ENCODE measurements at regions not wholly inside any gene's neighbourhood (a gene's known extent, or its start where the extent isn't known, plus 50 kb on each side); places are given as distances from the start of the nearest gene placed in this dataset.
"Not testable (repeated sequence)": the region's sequence is repeated elsewhere in the genome, so short reads cannot be mapped to it uniquely, and the experiment has no call there.

GRCh38 chr14:101282418-101282817 is 278.9 kb upstream of the DIO3 start:
- no peak for DNase-seq (ENCODE audit: low read depth in 2 of 2)

DNA sequence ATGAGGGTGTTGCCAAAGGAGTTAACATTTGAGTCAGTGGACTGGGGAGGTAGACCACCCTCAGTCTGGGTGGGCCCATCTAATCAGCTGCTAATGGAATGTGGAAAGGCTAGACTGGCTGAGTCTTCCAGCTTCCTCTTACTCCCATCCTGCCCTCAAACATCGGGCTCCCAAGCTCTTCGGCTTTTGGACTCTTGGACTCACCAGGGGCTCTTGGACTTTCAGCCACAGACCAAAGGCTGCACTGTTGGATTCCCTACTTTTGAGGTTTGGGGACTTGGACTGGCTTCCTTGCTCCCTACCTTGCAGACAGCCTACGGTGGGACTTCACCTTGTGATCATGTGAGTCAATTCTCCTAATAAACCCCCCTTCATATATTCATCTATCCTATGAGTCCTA is 276.6 kb upstream of the DIO3 start:
- DNase-seq (ENCODE audit: low read depth in 2 of 2): no peak

DNA sequence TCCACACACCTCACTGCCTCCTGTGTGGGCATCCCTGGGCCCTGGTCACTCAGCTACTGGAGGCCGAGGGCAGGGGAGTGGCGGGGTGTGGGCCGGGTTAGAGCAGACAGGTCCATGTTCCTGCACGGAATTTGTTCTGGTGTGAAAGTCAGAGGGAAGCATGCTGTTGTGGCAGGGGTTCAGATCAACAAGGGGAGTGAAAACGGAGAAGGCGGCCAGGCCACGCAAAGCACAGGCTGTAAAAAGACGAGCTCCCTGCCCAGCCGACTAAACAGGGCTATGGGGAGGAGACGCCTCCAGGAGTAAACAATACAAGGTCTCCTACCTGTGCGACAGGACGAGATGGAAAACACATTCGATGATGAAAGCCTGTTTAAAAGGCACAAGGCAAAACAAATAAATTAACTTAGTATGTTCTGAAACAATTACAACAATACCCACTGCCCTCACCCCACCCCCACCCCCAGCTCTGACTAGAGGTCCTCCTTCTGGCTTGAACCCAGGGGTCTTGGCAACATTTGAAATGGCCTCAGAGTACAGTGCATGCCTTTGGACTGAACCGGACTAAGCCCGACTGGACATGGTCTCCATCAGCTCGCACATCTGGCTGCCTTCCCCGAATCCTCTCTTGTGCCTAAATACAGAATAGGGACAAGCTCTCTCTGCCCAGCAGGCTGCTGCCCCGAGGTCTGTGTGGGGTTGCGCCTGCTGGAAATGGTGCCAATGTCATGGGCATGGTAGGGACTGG is 274.9 kb upstream of the DIO3 start:
- no peak for DNase-seq (ENCODE audit: low read depth in 2 of 2)

DNA sequence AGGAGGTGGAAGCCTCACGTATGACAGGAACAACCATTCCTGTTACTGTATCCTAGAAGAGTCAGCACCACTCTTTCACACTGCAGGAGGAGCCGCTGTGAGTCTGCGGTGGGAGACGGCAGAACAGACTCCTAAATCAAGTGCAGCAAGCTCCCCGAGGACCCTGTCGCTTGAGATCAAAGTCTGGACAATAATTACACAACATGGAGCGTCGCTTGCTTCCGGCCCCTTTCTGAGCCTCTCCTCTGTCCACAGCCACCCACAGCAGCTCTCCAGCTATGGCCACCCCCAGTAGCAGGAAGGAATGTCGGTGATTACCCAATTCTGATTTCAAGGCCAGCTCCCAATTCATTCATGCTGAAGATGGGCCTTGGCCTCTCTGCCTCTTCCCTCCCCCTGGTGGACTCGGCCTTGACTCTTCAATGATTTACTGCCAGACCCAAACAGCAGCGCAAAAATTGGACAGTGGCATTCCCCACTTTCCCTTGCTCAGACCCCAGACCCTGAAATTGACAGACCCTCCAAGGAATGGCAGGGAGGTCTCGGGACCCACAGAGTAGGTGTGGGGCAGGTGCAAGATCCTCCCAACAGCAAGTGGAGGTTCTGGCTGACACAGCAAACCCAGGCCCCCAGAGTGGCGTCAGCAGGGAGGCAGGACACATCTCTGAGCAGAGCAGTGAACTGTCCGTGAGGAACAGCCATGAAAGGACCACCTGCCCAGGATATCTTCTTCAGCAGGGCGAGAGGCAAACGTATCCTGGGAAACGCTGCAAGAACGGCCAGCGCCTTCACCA is 272.7 kb upstream of the DIO3 start:
- DNase-seq (ENCODE audit: low read depth in 2 of 2): no peak

DNA sequence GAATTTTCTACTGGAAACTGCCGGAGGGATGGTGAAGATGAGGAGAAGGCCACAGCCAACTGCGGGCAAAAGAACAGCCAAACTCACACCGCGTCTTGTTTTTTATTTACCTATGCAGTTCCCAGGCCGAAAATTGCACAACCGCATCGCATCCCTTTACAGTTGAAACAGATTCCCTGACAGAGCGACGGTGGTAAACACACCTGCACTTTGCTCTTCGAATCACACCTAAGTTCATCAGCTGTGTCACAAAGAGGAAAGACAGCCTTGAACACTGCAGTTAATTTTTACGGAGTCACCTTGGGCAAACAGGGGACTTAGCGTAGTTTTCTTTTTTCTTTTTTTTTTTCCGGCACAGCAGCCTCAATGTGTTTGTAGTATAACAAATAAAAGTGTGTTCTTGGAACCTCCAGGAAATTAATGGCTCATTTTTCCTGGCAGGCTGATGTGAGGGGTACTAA is 272.0 kb upstream of the DIO3 start:
- no peak for DNase-seq (ENCODE audit: low read depth in 2 of 2)

DNA sequence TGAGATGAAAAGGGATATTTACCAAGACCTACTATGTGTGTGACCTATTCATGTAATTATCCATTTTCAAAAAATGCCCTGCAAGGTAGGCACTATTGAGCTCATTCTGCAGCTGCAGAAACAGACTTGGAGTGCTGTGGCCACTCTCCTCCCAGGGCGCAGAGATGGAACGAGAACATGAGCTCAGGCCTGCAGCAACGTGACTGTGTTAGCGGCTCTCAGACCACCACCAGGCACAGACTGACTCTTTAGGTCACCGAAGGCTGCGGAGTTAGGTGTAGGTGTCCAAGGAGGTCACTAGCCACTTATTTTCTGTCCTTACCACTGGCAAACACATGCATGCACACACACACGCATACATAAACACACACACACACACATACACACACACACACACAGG is 271.4 kb upstream of the DIO3 start:
- DNase-seq (ENCODE audit: low read depth in 2 of 2): no peak

DNA sequence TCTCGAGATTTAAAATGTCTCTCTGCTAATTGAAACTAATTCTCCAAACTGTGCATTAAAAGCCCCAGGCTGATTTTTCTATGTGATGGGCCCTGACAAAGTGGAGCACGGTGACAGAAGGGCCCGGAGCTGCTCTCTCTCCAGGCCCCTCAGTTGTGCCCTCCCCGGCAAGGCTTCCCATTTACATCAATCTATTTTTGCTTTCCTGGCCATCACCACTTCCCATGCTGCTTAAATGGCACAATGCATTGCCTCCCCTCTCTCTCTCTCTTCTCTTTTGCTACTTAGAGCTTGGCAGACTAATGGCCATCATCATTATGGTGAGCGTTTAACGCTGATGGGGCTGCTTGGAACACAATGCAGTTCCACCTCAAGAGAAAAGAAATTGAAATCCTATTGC is 270.7 kb upstream of the DIO3 start:
- DNase-seq (ENCODE audit: low read depth in 2 of 2): no peak

GRCh38 chr14:101291390-101291789 is 269.9 kb upstream of the DIO3 start:
- DNase-seq (ENCODE audit: low read depth in 2 of 2): no peak

- DNase-seq (ENCODE audit: low read depth in 2 of 2): no peak
Observed at GRCh38 chr14:101292448-101292847, 268.8 kb upstream of the DIO3 start.

DNA sequence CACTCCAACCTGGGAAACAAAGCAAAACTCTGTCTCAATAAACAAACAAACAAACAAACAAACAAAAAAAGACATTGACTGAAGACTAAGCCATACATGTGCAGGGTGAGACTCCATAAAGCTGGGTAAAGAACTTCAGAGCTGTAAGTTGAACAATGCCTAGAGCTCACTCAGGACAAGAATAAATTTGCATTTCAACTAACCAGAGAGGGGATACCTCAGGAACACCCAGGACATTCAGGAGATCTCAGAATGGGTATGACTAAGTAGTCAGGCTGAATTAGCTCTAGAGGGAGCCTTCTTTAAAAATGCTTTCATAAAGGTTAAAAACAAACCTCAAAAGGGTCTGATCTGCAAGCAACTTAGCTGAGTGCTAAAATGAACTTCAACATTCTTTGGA is 267.7 kb upstream of the DIO3 start:
- no peak for DNase-seq (ENCODE audit: low read depth in 2 of 2)

GRCh38 chr14:101294136-101294535 is 267.2 kb upstream of the DIO3 start:
- DNase-seq (ENCODE audit: low read depth in 2 of 2): no peak

GRCh38 chr14:101299781-101300180 is 261.5 kb upstream of the DIO3 start:
- DNase-seq (ENCODE audit: low read depth in 2 of 2): not testable (repeated sequence)

DNA sequence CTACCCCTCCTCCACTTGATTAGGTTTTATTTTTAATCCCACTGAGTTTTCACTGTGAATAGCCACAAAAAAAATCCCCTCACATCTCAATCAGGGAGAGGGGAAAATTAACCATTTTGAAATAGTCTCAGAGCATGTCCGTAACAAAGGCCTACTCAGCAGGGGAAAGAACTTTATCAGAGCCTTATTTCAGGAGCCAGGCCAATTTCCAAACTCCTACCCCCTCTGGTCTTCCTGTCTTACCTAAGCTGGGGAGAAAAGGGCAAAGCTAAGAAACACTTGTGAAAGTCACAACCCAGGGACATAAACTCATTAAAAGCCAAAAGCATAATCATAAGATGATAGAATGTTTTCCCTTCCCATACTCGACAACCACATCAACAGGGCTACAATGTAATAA is 260.3 kb upstream of the DIO3 start:
- DNase-seq (ENCODE audit: low read depth in 2 of 2): no peak

- not testable (repeated sequence) for DNase-seq (ENCODE audit: low read depth in 2 of 2)
Observed at GRCh38 chr14:101307162-101307561, 254.1 kb upstream of the DIO3 start.

GRCh38 chr14:101311186-101311585 is 250.1 kb upstream of the DIO3 start:
- not testable (repeated sequence) for DNase-seq (ENCODE audit: low read depth in 2 of 2)

DNA sequence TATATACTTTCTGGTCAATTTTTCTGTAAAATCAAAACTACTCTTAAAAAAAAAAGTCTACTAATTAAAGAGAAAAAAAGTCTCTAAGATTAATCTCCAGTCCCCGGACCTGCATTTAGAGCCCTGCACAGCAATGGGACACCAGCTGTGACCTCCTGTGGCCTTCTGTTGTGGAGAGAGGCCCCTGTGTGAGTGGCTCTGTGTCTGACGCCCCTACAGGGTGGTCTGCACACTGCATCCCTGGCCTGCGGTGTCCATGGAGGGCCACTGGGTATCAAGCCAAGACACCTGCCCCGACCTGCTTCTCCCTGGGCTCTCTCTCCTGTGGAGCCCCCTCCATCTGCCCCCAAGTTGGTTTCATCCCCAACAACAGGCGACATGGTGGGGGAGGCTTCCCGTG is 248.0 kb upstream of the DIO3 start:
- no peak for DNase-seq (ENCODE audit: low read depth in 2 of 2)

DNA sequence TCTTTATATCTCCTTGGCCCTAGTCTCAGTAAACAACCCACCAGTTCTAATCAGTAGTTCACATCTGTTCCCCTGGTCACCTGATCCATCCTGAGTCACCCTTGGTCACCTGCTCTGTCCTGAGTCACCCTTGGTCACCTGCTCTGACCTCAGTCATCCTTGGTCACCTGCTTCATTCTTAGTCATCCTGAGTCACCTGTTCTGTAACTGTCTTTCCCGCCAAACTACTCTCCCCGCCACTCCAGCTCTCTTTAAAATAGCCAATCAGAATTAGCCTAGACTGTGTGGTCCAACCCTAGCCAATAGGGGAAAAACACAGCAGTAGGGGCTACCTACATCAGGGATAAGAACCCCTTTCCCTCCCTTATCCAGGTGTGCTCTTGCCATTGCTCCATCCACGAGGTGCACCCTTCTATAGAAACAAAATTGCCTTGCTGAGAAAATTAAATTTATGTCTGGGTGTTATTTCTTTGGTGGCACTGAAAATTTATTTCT is 245.4 kb upstream of the DIO3 start:
- no peak for DNase-seq (ENCODE audit: low read depth in 2 of 2)

GRCh38 chr14:101318271-101318670 is 243.0 kb upstream of the DIO3 start:
- DNase-seq (ENCODE audit: low read depth in 2 of 2): no peak

DNA sequence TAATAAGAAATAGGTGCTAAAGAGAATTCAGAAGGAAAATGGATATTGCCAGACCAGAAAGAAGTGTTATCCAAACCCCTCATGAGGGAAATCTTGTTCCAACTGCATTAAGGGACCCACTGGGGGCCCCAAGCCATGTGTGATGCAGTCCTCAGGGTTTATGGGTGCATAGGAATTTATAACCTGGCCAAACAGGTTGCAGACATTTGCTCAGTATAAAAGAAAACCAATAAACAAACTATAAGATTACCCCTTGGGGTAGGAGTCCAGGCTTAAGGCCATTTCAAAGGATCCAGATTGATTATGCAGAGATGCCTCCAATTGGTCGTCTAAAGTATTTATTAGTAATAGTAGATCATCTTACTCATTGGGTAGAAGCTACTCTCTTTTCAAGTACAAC is 240.9 kb upstream of the DIO3 start:
- no peak for DNase-seq (ENCODE audit: low read depth in 2 of 2)

DNA sequence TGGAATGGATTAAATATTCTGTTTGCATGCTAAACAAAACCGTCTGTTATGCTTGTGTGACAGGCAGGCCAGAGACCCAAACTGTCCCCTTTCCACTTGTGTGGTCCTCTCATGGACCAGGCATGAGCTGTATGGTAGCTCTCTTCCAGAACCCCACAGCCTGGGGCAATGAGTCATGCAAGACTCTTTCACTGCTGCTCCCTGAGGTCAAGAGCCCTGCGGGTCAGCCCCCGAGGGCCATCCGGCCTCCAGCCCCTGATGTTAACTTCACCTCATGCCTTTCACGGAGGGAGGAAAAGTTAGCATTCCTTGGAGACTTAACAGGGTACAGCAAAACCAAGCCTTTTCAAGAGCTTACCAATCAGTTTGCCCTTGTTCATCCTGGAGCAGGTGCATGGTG is 239.1 kb upstream of the DIO3 start:
- no peak for DNase-seq (ENCODE audit: low read depth in 2 of 2)

DNA sequence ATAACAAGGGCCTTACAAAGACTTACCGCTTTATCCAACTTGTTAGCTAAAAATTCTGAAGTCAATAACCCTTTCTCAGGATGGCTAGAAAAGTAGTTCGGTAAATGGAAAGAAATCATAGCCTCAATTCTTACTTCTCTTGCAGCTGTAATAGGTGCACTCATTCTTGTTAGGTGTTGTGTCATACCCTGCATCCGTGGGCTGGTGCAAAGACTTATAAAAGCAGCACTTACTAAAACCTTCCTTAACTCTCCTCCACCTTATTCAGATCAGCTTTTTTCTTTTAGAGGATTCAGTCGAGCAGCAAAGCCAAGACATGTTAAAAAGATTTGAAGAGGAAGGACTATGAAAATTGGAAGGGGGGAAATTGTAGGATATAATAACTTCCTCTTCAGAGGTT is 238.2 kb upstream of the DIO3 start:
- DNase-seq (ENCODE audit: low read depth in 2 of 2): no peak

DNA sequence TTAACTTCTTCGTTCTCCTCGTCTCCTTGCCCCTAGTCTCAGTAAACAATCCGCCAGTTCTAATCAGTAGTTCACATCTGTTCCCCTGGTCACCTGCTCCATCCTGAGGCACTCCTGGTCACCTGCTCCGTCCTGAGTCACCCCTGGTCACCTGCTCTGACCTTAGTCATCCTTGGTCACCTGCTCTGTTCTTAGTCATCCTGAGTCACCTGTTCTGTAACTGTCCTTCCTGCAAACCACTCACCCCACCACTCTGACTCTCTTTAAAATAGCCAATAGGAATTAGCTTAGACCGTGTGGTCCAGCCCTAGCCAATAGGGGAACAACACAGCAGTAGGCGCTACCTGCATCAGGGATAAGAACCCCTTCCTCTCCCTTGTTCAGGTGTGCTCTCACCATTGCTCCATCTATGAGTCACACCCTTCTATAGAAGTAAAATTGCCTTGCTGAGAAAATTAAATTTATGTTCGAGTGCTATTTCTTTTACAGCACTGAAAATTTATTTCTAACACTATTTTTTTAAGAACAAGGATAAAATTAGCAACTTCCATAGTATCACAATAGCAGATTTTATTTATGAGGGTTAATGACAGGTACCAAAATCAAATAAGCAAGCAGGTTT is 237.6 kb upstream of the DIO3 start:
- DNase-seq (ENCODE audit: low read depth in 2 of 2): not testable (repeated sequence)

DNA sequence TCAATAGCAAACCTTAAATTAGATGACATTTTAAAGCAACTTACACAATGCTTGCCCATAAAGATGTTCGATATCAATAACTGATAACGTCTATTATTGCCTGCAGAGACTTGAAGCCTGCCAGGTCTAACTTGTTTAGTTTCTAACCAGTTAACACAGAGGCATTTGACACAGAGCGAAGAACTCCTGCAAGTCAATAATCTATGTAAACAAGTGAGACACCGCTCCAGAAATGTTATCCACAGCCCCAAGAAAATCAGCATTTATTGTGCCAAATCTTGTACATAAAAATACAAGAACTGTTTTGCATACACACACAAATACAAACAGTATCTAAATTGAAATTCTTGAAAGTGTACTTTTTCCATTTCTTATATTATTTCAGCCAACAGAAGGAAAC is 236.0 kb upstream of the DIO3 start:
- no peak for DNase-seq (ENCODE audit: low read depth in 2 of 2)
